ENCODE measurements at regions not wholly inside any gene's neighbourhood (a gene's known extent, or its start where the extent isn't known, plus 50 kb on each side); places are given as distances from the start of the nearest gene placed in this dataset.

- intact Hi-C loops (cut with DNase I), result no loop called here
- no peaks in the 10 kb centered on the region for H3K9me3 ChIP-seq
- no peaks in the 10 kb centered on the region for H3K4me1 ChIP-seq
- no peaks in the 10 kb centered on the region for H3K36me3 ChIP-seq
- TF ChIP-seq, protein P1, sequence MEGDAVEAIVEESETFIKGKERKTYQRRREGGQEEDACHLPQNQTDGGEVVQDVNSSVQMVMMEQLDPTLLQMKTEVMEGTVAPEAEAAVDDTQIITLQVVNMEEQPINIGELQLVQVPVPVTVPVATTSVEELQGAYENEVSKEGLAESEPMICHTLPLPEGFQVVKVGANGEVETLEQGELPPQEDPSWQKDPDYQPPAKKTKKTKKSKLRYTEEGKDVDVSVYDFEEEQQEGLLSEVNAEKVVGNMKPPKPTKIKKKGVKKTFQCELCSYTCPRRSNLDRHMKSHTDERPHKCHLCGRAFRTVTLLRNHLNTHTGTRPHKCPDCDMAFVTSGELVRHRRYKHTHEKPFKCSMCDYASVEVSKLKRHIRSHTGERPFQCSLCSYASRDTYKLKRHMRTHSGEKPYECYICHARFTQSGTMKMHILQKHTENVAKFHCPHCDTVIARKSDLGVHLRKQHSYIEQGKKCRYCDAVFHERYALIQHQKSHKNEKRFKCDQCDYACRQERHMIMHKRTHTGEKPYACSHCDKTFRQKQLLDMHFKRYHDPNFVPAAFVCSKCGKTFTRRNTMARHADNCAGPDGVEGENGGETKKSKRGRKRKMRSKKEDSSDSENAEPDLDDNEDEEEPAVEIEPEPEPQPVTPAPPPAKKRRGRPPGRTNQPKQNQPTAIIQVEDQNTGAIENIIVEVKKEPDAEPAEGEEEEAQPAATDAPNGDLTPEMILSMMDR (IDR thresholded peaks at IDR 0.05), result no peak
- DNase-seq, result no peak
- no peaks in the 10 kb centered on the region for H3K27me3 ChIP-seq
- no peak overlapping the region for H3K4me3 ChIP-seq
- ATAC-seq, result no peak
- H3K27ac ChIP-seq, result no peak overlapping the region
These were observed 326.7 kb upstream of the MAP2 start for GRCh38 chr2:209097168-209097567.

DNA sequence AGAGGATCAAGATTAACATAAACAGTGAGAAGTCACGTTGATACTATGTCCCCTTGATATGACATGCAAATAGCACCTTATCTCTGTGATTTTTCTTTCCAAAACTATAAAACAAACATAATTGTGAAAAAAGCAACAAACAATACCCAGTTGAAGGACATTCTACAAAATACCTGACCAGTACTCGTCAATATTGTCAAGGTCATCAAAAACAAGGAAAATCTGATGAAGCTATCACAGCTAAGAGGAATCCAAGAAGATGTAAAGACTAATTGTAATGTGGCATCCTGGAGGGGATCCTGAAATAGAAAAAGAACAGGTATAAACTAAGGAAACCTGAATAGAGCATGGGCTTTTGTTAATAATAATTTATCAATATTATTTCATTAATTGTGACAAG is 321.5 kb upstream of the MAP2 start:
- no peaks in the 10 kb centered on the region for H3K36me3 ChIP-seq
- intact Hi-C loops (cut with DNase I), result no loop called here
- no peak for DNase-seq
- no peaks in the 10 kb centered on the region for H3K27me3 ChIP-seq
- no peaks in the 10 kb centered on the region for H3K4me1 ChIP-seq
- no peak for ATAC-seq
- TF ChIP-seq, protein P1 (IDR thresholded peaks at IDR 0.05), result no peak
- no peak overlapping the region for H3K27ac ChIP-seq
- no peak overlapping the region for H3K4me3 ChIP-seq
- H3K9me3 ChIP-seq, result no peaks in the 10 kb centered on the region

DNA sequence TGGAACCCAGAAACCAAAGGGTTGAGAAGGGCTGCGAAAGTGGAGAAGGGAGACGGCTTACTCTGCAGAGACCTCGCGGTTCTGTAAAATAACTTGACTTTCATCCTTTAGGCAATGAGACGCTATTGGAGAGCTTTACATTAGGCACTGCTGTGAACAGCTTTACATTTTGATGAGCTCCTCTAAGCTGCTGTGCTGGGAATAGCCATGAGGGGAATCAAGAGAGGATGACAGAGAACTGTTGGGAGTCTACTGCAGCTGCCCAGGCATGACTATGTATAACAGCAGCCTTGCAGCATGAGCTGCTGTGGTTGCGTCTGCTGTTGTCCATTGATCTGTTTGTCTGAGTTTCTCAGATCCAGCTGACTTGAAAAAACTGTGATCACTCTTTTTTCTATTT is 310.8 kb upstream of the MAP2 start:
- H3K9me3 ChIP-seq, result no peaks in the 10 kb centered on the region
- H3K36me3 ChIP-seq, result no peaks in the 10 kb centered on the region
- no peaks in the 10 kb centered on the region for H3K27me3 ChIP-seq
- H3K4me1 ChIP-seq, result no peaks in the 10 kb centered on the region
- intact Hi-C loops (cut with DNase I), result no loop called here
- H3K4me3 ChIP-seq, result no peak overlapping the region
- H3K27ac ChIP-seq, result no peak overlapping the region
- TF ChIP-seq, protein P1 (IDR thresholded peaks at IDR 0.05), result no peak
- no peak for DNase-seq
- no peak for ATAC-seq

- no peaks in the 10 kb centered on the region for H3K27me3 ChIP-seq
- H3K27ac ChIP-seq, result no peak overlapping the region
- TF ChIP-seq, protein P1 (IDR thresholded peaks at IDR 0.05), result no peak
- no peaks in the 10 kb centered on the region for H3K9me3 ChIP-seq
- no peak overlapping the region for H3K4me3 ChIP-seq
- no peaks in the 10 kb centered on the region for H3K4me1 ChIP-seq
- DNase-seq, result no peak
- intact Hi-C loops (cut with DNase I), result no loop called here
- no peak for ATAC-seq
- no peaks in the 10 kb centered on the region for H3K36me3 ChIP-seq
These were observed 309.1 kb upstream of the MAP2 start for GRCh38 chr2:209114588-209115240.

DNA sequence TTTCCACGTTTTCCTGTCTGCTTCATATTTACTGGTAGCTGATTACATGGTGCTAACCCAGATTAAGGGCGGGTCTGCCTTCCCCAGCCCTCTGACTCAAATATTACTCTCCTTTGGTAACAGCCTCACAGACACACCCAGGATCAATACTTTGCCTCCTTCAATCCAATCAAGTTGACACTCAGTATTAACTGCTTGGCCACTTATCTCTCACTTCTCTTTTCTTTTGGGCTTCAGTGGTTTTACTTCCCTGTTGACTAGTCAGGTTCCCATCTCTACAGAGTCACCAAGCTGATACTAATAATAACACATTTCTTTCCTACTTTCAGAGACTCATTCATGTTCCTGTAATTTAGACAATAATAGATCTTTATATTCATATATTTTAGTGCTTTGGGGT is 302.2 kb upstream of the MAP2 start:
- ATAC-seq, result peak; percentile 72
- intact Hi-C loops (cut with DNase I), result no loop called here

More for the DNA sequence above, 302.2 kb upstream of the MAP2 start:
- no peaks in the 10 kb centered on the region for H3K4me1 ChIP-seq
- H3K9me3 ChIP-seq, result no peaks in the 10 kb centered on the region
- H3K27ac ChIP-seq, result no peak overlapping the region
- no peak for DNase-seq
- no peaks in the 10 kb centered on the region for H3K36me3 ChIP-seq
- TF ChIP-seq, protein P1 (IDR thresholded peaks at IDR 0.05), result no peak
- H3K27me3 ChIP-seq, result no peaks in the 10 kb centered on the region
- H3K4me3 ChIP-seq, result no peak overlapping the region
